ENCODE measurements at regions not wholly inside any gene's neighbourhood (a gene's known extent, or its start where the extent isn't known, plus 50 kb on each side); places are given as distances from the start of the nearest gene placed in this dataset.

DNA sequence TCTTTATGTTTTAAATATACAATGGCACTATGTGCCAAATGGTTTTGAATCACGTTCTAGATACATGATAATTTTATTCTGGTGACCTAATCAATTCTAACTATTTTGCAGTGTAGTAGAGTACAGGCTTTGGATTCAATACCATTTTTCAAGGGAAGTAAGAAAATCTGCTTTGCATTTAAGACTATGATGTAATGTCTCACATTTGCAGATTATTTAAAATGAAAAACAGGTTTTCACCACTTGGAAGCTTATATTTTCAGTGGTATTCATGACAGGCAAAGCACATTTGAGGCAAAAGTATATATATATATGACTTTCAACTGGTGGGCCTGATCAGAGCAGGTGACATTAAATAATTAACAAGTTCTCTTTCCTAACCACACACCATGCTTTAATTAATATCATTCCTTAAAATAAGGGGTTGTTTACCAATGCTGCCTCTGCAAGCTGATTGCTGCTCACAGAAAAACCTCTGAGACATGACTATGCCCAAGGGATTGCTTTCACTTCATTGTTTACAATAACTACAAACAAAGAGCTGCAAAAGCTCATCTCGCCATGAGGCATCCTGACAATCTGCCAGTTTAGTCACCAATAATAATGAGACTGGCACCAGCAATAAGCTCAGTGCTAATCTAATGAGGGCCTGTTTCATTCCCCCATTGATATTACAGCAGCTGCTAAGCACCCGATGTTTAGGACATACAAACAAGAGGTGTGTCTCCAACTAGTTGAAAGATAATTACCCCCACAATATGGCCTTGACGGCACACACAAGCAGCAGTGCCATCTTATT is 1176.0 kb upstream of the GJE1 start:
- Histone ChIP-seq H4K20me1 (ENCODE audit: insufficient read depth) (no peaks in the 10 kb centered on the region), H3K79me2 (replicated peaks; ENCODE audit: insufficient read depth, low read length) (no peaks in the 10 kb centered on the region), H3K4me2 (ENCODE audit: low read length) (no peak overlapping the region), H3K27ac (ENCODE audit: low read length) (no peak overlapping the region), H3K4me3 (ENCODE audit: low read length) (no peak overlapping the region), H3K36me3 (ENCODE audit: insufficient read depth, low read length) (no peaks in the 10 kb centered on the region), H3F3A (ENCODE audit: insufficient read depth, low read length, poor library complexity, severe bottlenecking) (no peaks in the 10 kb centered on the region), H3K9me3 (ENCODE audit: low read length) (no peaks in the 10 kb centered on the region), H2AFZ (ENCODE audit: low read depth, low read length) (no peak overlapping the region), H3K27me3 (ENCODE audit: insufficient read depth, low read depth, low read length) (no peaks in the 10 kb centered on the region), H3K9ac (ENCODE audit: low read length) (no peak overlapping the region), H3K9me2 (ENCODE audit: insufficient read depth, low read length) (no peaks in the 10 kb centered on the region)
- TF ChIP-seq, protein P1, sequence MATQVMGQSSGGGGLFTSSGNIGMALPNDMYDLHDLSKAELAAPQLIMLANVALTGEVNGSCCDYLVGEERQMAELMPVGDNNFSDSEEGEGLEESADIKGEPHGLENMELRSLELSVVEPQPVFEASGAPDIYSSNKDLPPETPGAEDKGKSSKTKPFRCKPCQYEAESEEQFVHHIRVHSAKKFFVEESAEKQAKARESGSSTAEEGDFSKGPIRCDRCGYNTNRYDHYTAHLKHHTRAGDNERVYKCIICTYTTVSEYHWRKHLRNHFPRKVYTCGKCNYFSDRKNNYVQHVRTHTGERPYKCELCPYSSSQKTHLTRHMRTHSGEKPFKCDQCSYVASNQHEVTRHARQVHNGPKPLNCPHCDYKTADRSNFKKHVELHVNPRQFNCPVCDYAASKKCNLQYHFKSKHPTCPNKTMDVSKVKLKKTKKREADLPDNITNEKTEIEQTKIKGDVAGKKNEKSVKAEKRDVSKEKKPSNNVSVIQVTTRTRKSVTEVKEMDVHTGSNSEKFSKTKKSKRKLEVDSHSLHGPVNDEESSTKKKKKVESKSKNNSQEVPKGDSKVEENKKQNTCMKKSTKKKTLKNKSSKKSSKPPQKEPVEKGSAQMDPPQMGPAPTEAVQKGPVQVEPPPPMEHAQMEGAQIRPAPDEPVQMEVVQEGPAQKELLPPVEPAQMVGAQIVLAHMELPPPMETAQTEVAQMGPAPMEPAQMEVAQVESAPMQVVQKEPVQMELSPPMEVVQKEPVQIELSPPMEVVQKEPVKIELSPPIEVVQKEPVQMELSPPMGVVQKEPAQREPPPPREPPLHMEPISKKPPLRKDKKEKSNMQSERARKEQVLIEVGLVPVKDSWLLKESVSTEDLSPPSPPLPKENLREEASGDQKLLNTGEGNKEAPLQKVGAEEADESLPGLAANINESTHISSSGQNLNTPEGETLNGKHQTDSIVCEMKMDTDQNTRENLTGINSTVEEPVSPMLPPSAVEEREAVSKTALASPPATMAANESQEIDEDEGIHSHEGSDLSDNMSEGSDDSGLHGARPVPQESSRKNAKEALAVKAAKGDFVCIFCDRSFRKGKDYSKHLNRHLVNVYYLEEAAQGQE (IDR thresholded peaks at IDR 0.05; ENCODE audit: borderline replicate concordance), result no peak
- no peak for TF ChIP-seq SMC3 (conservative IDR thresholded peaks at IDR 0.05; ENCODE audit: poor library complexity)
- no peak for TF ChIP-seq MXI1 (conservative IDR thresholded peaks at IDR 0.05; ENCODE audit: poor library complexity, severe bottlenecking)
- TF ChIP-seq POLR2AphosphoS5 (IDR thresholded peaks at IDR 0.05), result no peak
- TF ChIP-seq TAF1 (IDR thresholded peaks at IDR 0.05; ENCODE audit: low read depth), result no peak
- no peak for TF ChIP-seq EZH2 (IDR thresholded peaks at IDR 0.05; ENCODE audit: borderline replicate concordance, insufficient read depth, low read length, poor library complexity, severe bottlenecking)
- TF ChIP-seq RAD21 (conservative IDR thresholded peaks at IDR 0.05), result no peak
- TF ChIP-seq EP300 (conservative IDR thresholded peaks at IDR 0.05; ENCODE audit: poor library complexity, severe bottlenecking), result no peak
- TF ChIP-seq, protein P2, sequence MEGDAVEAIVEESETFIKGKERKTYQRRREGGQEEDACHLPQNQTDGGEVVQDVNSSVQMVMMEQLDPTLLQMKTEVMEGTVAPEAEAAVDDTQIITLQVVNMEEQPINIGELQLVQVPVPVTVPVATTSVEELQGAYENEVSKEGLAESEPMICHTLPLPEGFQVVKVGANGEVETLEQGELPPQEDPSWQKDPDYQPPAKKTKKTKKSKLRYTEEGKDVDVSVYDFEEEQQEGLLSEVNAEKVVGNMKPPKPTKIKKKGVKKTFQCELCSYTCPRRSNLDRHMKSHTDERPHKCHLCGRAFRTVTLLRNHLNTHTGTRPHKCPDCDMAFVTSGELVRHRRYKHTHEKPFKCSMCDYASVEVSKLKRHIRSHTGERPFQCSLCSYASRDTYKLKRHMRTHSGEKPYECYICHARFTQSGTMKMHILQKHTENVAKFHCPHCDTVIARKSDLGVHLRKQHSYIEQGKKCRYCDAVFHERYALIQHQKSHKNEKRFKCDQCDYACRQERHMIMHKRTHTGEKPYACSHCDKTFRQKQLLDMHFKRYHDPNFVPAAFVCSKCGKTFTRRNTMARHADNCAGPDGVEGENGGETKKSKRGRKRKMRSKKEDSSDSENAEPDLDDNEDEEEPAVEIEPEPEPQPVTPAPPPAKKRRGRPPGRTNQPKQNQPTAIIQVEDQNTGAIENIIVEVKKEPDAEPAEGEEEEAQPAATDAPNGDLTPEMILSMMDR (IDR thresholded peaks at IDR 0.05; ENCODE audit: poor library complexity, severe bottlenecking), result no peak

DNA sequence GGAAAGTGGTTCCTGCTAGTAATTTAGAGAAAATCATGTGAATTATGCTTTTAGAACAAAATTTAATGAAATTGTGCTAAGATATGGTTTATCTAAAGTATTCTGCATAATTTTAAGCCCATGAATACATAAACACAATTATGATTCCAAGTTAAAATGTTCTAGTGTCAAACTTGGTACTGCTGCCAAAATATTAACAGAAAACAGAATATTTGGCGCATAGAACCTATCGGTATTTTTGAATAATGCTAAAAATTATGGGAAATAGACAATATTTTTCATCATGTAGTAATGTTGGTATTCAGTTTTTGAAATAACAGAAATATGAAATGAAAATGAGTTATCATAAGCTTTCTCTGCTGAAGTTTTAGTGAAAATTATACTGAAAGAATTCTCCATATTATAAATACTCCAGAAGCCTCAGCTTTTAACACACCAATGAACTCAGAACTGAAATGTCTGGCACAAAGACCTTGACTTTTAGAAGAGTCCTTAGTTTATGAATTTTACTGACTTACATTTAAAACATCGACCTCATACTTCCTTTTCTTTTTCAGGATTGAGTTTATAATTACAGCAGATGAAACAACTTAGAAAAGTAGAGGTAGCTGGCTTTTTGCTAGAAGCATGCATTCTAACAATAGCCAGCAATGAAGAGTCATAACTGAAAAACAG is 1192.3 kb upstream of the GJE1 start:
- no peak overlapping the region for H3K4me2 ChIP-seq (ENCODE audit: low read length)
- H3F3A ChIP-seq (ENCODE audit: insufficient read depth, low read length, poor library complexity, severe bottlenecking), result no peaks in the 10 kb centered on the region
- H4K20me1 ChIP-seq (ENCODE audit: insufficient read depth), result no peaks in the 10 kb centered on the region
- no peaks in the 10 kb centered on the region for H3K79me2 ChIP-seq (replicated peaks; ENCODE audit: insufficient read depth, low read length)
- TF ChIP-seq TAF1 (IDR thresholded peaks at IDR 0.05; ENCODE audit: low read depth) (no peak), EP300 (conservative IDR thresholded peaks at IDR 0.05; ENCODE audit: poor library complexity, severe bottlenecking) (no peak), RAD21 (conservative IDR thresholded peaks at IDR 0.05) (no peak), POLR2AphosphoS5 (IDR thresholded peaks at IDR 0.05) (no peak), EZH2 (IDR thresholded peaks at IDR 0.05; ENCODE audit: borderline replicate concordance, insufficient read depth, low read length, poor library complexity, severe bottlenecking) (no peak)
- TF ChIP-seq, protein P1 (IDR thresholded peaks at IDR 0.05; ENCODE audit: borderline replicate concordance), result no peak
- H3K27ac ChIP-seq (ENCODE audit: low read length), result no peak overlapping the region
- no peak overlapping the region for H3K9ac ChIP-seq (ENCODE audit: low read length)
- H3K36me3 ChIP-seq (ENCODE audit: insufficient read depth, low read length), result no peaks in the 10 kb centered on the region
- H3K27me3 ChIP-seq (ENCODE audit: insufficient read depth, low read depth, low read length), result no peaks in the 10 kb centered on the region
- no peaks in the 10 kb centered on the region for H3K9me2 ChIP-seq (ENCODE audit: insufficient read depth, low read length)
- H3K9me3 ChIP-seq (ENCODE audit: low read length), result no peaks in the 10 kb centered on the region
- no peak overlapping the region for H3K4me3 ChIP-seq (ENCODE audit: low read length)
- H2AFZ ChIP-seq (ENCODE audit: low read depth, low read length), result no peak overlapping the region

Measured in neural cell (in vitro differentiated cells).